IMR-90 (cell line): ENCODE measurements at regions not wholly inside any gene's neighbourhood (a gene's known extent, or its start where the extent isn't known, plus 50 kb on each side); places are given as distances from the start of the nearest gene placed in this dataset.

Experiments used
- ATAC-seq: fragments of 200-7000 bp; cut with Tn5 transposase; 2 replicates; pipeline ENCODE4 v1.9.1; 2020; ENCODE audit warnings: low read depth, mild to moderate bottlenecking, moderate library complexity
- BruUV-seq: library from RNA; stranded (reverse); fragments of 400-500 nt; replicated peaks from 2 replicates; lab custom pipeline; 2021; lab: Mats Ljungman, UMichigan
- CTCF ChIA-PET: fragments of 300-600 bp; formaldehyde crosslinking; extraction: SDS; loops from one replicate; lab custom pipeline; 2021; ENCODE audit warnings: antibody characterized with exemption; lab: Yijun Ruan, JAX
- POLR2A ChIA-PET: fragments of 300-600 bp; sonication (Branson Sonifier 250); formaldehyde crosslinking; loops from one replicate; lab custom pipeline; 2022; ENCODE audit warnings: antibody characterized with exemption; ENCODE audit not compliant: unreplicated experiment; lab: Charles Lee
- DNase-seq: peaks from one replicate; pipeline ENCODE4 v3.0.0; 2013
- H2AFZ ChIP-seq: replicated peaks from 2 replicates; pipeline ENCODE3; 2013; ENCODE audit warnings: low read length, mild to moderate bottlenecking; ENCODE audit not compliant: poor library complexity
- H2AK5ac ChIP-seq: 2 replicates; pipeline ENCODE4 v1.6.1; 2013; ENCODE audit warnings: low read depth, low read length, inconsistent platforms
- H2AK9ac ChIP-seq: replicated peaks from 2 replicates; pipeline ENCODE3; 2013; ENCODE audit warnings: mild to moderate bottlenecking, low read depth, low read length, moderate library complexity; ENCODE audit not compliant: poor library complexity
- H2BK120ac ChIP-seq: 2 replicates; pipeline ENCODE4 v1.6.1; 2013; ENCODE audit warnings: low read depth, low read length, inconsistent platforms
- H2BK15ac ChIP-seq: 3 replicates; pipeline ENCODE4 v1.6.1; 2013; ENCODE audit warnings: low read depth, low read length, inconsistent platforms
- H2BK20ac ChIP-seq: 2 replicates; pipeline ENCODE4 v1.6.1; 2013; ENCODE audit warnings: low read depth, mild to moderate bottlenecking, inconsistent platforms, low read length, moderate library complexity
- H2BK5ac ChIP-seq: 2 replicates; pipeline ENCODE4 v1.6.1; 2013; ENCODE audit warnings: mild to moderate bottlenecking, low read depth, low read length, inconsistent platforms; ENCODE audit not compliant: poor library complexity, severe bottlenecking
- H3K14ac ChIP-seq: replicated peaks from 2 replicates; pipeline ENCODE4 v1.6.1; 2013; ENCODE audit warnings: low read depth, low read length, inconsistent platforms
- H3K18ac ChIP-seq: 2 replicates; pipeline ENCODE4 v1.6.1; 2013; ENCODE audit warnings: low read depth, low read length, control low read depth
- H3K23ac ChIP-seq: 2 replicates; pipeline ENCODE4 v1.6.1; 2013; ENCODE audit warnings: low read depth, low read length, inconsistent platforms
- H3K27ac ChIP-seq: 2 replicates; pipeline ENCODE4 v1.5.1; 2013; ENCODE audit warnings: mild to moderate bottlenecking, control low read depth, low read length; ENCODE audit not compliant: insufficient read depth
- H3K27me3 ChIP-seq: 2 replicates; pipeline ENCODE4 v1.6.1; 2013; ENCODE audit warnings: low read length; ENCODE audit not compliant: control insufficient read depth, insufficient read depth
- H3K36me3 ChIP-seq: 2 replicates; pipeline ENCODE4 v1.6.1; 2013; ENCODE audit warnings: low read length, mixed read lengths; ENCODE audit not compliant: control insufficient read depth, insufficient read depth
- H3K4ac ChIP-seq: 2 replicates; pipeline ENCODE4 v1.6.1; 2013; ENCODE audit warnings: low read depth, low read length, inconsistent platforms
- H3K4me1 ChIP-seq: 2 replicates; pipeline ENCODE4 v1.6.1; 2013; ENCODE audit warnings: low read length, mixed read lengths; ENCODE audit not compliant: control insufficient read depth, insufficient read depth
- H3K4me2 ChIP-seq: 2 replicates; pipeline ENCODE4 v1.6.1; 2013; ENCODE audit warnings: low read depth, mild to moderate bottlenecking, control low read depth, low read length, moderate library complexity
- H3K4me3 ChIP-seq: 2 replicates; pipeline ENCODE4 v1.5.1; 2013; ENCODE audit warnings: low read depth, mild to moderate bottlenecking, control low read depth, low read length, moderate library complexity; ENCODE audit not compliant: insufficient read depth
- H3K56ac ChIP-seq: 2 replicates; pipeline ENCODE4 v1.6.1; 2013; ENCODE audit warnings: low read length, inconsistent platforms; ENCODE audit not compliant: insufficient read depth; ENCODE audit errors: extremely low read depth
- H3K79me1 ChIP-seq, 2 experiments: 2 replicates each; pipeline ENCODE4 v1.6.1; 2013; ENCODE audit warnings: low read length in 2 of 2, inconsistent platforms in 1 of 2, low read depth in 1 of 2
- H3K9ac ChIP-seq: 2 replicates; pipeline ENCODE4 v1.6.1; 2013; ENCODE audit warnings: low read depth, low read length, control low read depth
- H3K9me1 ChIP-seq: 2 replicates; pipeline ENCODE4 v1.6.1; 2013; ENCODE audit warnings: low read length, inconsistent platforms; ENCODE audit not compliant: insufficient read depth
- H3K9me3 ChIP-seq: 2 replicates; pipeline ENCODE4 v1.6.1; 2013; ENCODE audit warnings: low read length; ENCODE audit not compliant: control insufficient read depth, insufficient read depth
- H4K20me1 ChIP-seq: 2 replicates; pipeline ENCODE4 v1.6.1; 2013; ENCODE audit warnings: low read length, inconsistent platforms; ENCODE audit not compliant: insufficient read depth
- H4K5ac ChIP-seq: 2 replicates; pipeline ENCODE4 v1.6.1; 2013; ENCODE audit warnings: mild to moderate bottlenecking, low read depth, low read length, control low read depth
- H4K8ac ChIP-seq, 2 experiments: 2 replicates each; pipeline ENCODE4 v1.6.1; 2013; ENCODE audit warnings: low read depth in 2 of 2, low read length in 2 of 2, control low read depth in 1 of 2, inconsistent platforms in 1 of 2
- H4K91ac ChIP-seq: 2 replicates; pipeline ENCODE4 v1.6.1; 2013; ENCODE audit warnings: low read depth, low read length, inconsistent platforms; ENCODE audit not compliant: insufficient read depth
- FOS ChIP-seq: fragments of 150-350 bp; IDR thresholded peaks from 2 replicates; pipeline ENCODE4 v1.6.1; 2016; ENCODE audit warnings: low read depth, low read length
- RCOR1 ChIP-seq: IDR thresholded peaks from 2 replicates; pipeline ENCODE4 v1.6.1; 2012; ENCODE audit warnings: mild to moderate bottlenecking, low read length, improper control_type of control experiment; ENCODE audit not compliant: insufficient replicate concordance
- WGBS, 2 experiments: methylation state at CpG; one replicate each; pipeline versions ENCODE4 v1.1.5 to v1.1.7; 2013; ENCODE audit warnings: missing lambda C conversion rate in 2 of 2; ENCODE audit not compliant: insufficient read length in 1 of 2; ENCODE audit errors: extremely low coverage in 2 of 2; 5-methylcytosine and 5-hydroxymethylcytosine counted together
- dilution Hi-C: fragments of 300-500 bp; cut with HindIII; formaldehyde crosslinking; loops from one replicate; pipeline ENCODE4 v1.14.3; 2018; ENCODE audit warnings: low sequenced_read_pairs; ENCODE audit not compliant: unreplicated experiment
- in situ Hi-C: fragments of 300-500 bp; cut with MboI; formaldehyde crosslinking; loops from 3 replicates; pipeline ENCODE4 v1.14.3; 2019; ENCODE audit warnings: low sequenced_read_pairs, inconsistent platforms, mixed read lengths
- intact Hi-C: fragments of 100-400 bp; cut with micrococcal nuclease; formaldehyde crosslinking; loops from 2 replicates; pipeline ENCODE4 v1.10.0; 2022

GRCh38 chr14:59116984-59117415 is 71.5 kb upstream of the DAAM1 start:
- H4K20me1 ChIP-seq, result no peaks in the 10 kb centered on the region
- H3K9me3 ChIP-seq, result no peaks in the 10 kb centered on the region
- H3K9me1 ChIP-seq, result no peaks in the 10 kb centered on the region
- H3K4ac ChIP-seq, result no peak overlapping the region
- H2AFZ ChIP-seq, result no peak overlapping the region
- POLR2A ChIA-PET, result no interaction called here
- H2BK120ac ChIP-seq, result no peak overlapping the region
- dilution Hi-C loops, result no loop called here
- H2BK5ac ChIP-seq, result no peak overlapping the region
- no peak overlapping the region for H2BK15ac ChIP-seq
- no peak overlapping the region for H3K9ac ChIP-seq
- no peak overlapping the region for H3K4me2 ChIP-seq
- CTCF ChIA-PET, result no interaction called here
- H3K23ac ChIP-seq, result no peak overlapping the region
- DNase-seq (peak; percentile 35), ATAC-seq (peak; percentile 55; the same call in 1 of the 2 replicates)
- in situ Hi-C loops, result no loop called here
- no peak overlapping the region for H2AK5ac ChIP-seq
- H4K91ac ChIP-seq, result no peak overlapping the region
- H3K4me1 ChIP-seq, result peaks cover 5% of the 10 kb centered on the region; the same call in 1 of the 2 replicates
- H3K27ac ChIP-seq, result no peak overlapping the region
- no peak overlapping the region for H2BK20ac ChIP-seq
- peaks cover 2% of the 10 kb centered on the region; the same call in 1 of the 2 replicates for H3K27me3 ChIP-seq
- BruUV-seq, result no TSS peak
- no peak overlapping the region for H3K14ac ChIP-seq
- H3K18ac ChIP-seq, result no peak overlapping the region
- no peak overlapping the region for H4K5ac ChIP-seq
- H3K36me3 ChIP-seq, result no peaks in the 10 kb centered on the region
- H2AK9ac ChIP-seq, result no peak overlapping the region
- H3K56ac ChIP-seq, result no peak overlapping the region
- no peaks in the 10 kb centered on the region for H3K79me1 ChIP-seq
- H3K4me3 ChIP-seq, result no peak overlapping the region
- TF ChIP-seq RCOR1 (no peak), FOS (0 out of 2 replicates have a peak, but pooled peaks have one; percentile 7)
- intact Hi-C loops, result no loop called here
- WGBS, 2 experiments, result no CpG with 5 or more reads among the region's 2 CpGs
- H4K8ac ChIP-seq, result no peak overlapping the region
